ENCODE measurements at regions not wholly inside any gene's neighbourhood (a gene's known extent, or its start where the extent isn't known, plus 50 kb on each side); places are given as distances from the start of the nearest gene placed in this dataset.

DNA sequence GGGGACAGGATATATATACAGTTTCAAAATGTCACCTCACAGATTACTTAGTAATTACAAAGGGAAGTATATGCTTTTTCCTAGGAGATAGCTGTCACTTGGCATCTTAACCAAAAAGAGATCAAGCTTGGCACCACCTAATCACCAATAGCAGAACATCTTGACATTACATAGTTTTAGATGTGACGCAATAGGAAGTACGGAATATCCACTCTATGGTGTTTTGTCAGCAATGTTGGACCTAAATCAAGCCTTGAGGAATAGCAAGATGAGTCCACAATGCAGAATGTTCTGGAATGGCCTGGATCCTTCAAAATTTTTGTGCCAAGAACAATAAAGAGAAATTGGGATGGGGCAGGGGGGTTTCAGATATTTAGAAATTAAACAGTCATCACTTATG is 1488.2 kb downstream of the FSTL5 start:
- POLR2A ChIA-PET = no interaction called here
- intact Hi-C loops (cut with micrococcal nuclease; ENCODE audit: unreplicated experiment) (no loop called here), in situ Hi-C loops (cut with HindIII; ENCODE audit: low pct_unique_long_range_greater_than_20kb, low sequenced_read_pairs) (no loop called here)
- H3K27ac ChIP-seq (ENCODE audit: low read length) = no peak overlapping the region
- H3K27me3 ChIP-seq (ENCODE audit: control insufficient read depth, insufficient read depth, low read length) = no peaks in the 10 kb centered on the region
- ATAC-seq = no peak
- H3K4me1 ChIP-seq (ENCODE audit: control insufficient read depth, insufficient read depth, low read length) = no peaks in the 10 kb centered on the region
- H3K9me3 ChIP-seq (ENCODE audit: control insufficient read depth, insufficient read depth, low read depth, low read length) = no peaks in the 10 kb centered on the region
- no peak for DNase-seq (ENCODE audit: low read depth, low spot score)
- no peak overlapping the region for H3K4me3 ChIP-seq (ENCODE audit: low read depth in 2 of 2, low read length in 2 of 2)
- no peak for TF ChIP-seq SIN3A (IDR thresholded peaks at IDR 0.05; ENCODE audit: borderline replicate concordance, insufficient read depth, low read depth, low read length)
- no peaks in the 10 kb centered on the region for H3K36me3 ChIP-seq (ENCODE audit: control insufficient read depth, insufficient read depth, low read length)
- CTCF ChIA-PET = no interaction called here
- BruUV-seq (replicated peaks) = no TSS peak

GRCh38 chr4:160685729-160686128 is 1478.1 kb downstream of the FSTL5 start:
- Histone ChIP-seq H3K27me3 (ENCODE audit: control insufficient read depth, insufficient read depth, low read length) (no peaks in the 10 kb centered on the region), H3K4me3 (ENCODE audit: low read depth in 2 of 2, low read length in 2 of 2) (no peak overlapping the region), H3K9me3 (ENCODE audit: control insufficient read depth, insufficient read depth, low read depth, low read length) (no peaks in the 10 kb centered on the region), H3K27ac (ENCODE audit: low read length) (no peak overlapping the region), H3K36me3 (ENCODE audit: control insufficient read depth, insufficient read depth, low read length) (no peaks in the 10 kb centered on the region), H3K4me1 (ENCODE audit: control insufficient read depth, insufficient read depth, low read length) (no peaks in the 10 kb centered on the region)
- DNase-seq (ENCODE audit: low read depth, low spot score) = no peak
- in situ Hi-C loops (cut with HindIII; ENCODE audit: low pct_unique_long_range_greater_than_20kb, low sequenced_read_pairs) = no loop called here
- ChIA-PET POLR2A (no interaction called here), CTCF (no interaction called here)
- intact Hi-C loops (cut with micrococcal nuclease; ENCODE audit: unreplicated experiment) = no loop called here
- BruUV-seq (replicated peaks) = no TSS peak
- no peak for TF ChIP-seq TCF7L2 (IDR thresholded peaks at IDR 0.05; ENCODE audit: low read depth, low read length)
- TF ChIP-seq, protein P1, sequence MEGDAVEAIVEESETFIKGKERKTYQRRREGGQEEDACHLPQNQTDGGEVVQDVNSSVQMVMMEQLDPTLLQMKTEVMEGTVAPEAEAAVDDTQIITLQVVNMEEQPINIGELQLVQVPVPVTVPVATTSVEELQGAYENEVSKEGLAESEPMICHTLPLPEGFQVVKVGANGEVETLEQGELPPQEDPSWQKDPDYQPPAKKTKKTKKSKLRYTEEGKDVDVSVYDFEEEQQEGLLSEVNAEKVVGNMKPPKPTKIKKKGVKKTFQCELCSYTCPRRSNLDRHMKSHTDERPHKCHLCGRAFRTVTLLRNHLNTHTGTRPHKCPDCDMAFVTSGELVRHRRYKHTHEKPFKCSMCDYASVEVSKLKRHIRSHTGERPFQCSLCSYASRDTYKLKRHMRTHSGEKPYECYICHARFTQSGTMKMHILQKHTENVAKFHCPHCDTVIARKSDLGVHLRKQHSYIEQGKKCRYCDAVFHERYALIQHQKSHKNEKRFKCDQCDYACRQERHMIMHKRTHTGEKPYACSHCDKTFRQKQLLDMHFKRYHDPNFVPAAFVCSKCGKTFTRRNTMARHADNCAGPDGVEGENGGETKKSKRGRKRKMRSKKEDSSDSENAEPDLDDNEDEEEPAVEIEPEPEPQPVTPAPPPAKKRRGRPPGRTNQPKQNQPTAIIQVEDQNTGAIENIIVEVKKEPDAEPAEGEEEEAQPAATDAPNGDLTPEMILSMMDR (IDR thresholded peaks at IDR 0.05) = no peak
- TF ChIP-seq SIN3A (IDR thresholded peaks at IDR 0.05; ENCODE audit: borderline replicate concordance, insufficient read depth, low read depth, low read length) = no peak
- TF ChIP-seq REST (IDR thresholded peaks at IDR 0.05; ENCODE audit: insufficient read depth in 1 of 2, low read depth in 2 of 2, low read length in 1 of 2) = no peak
- no peak for TF ChIP-seq POLR2AphosphoS5 (IDR thresholded peaks at IDR 0.05; ENCODE audit: low read depth, low read length)
- ATAC-seq = no peak

DNA sequence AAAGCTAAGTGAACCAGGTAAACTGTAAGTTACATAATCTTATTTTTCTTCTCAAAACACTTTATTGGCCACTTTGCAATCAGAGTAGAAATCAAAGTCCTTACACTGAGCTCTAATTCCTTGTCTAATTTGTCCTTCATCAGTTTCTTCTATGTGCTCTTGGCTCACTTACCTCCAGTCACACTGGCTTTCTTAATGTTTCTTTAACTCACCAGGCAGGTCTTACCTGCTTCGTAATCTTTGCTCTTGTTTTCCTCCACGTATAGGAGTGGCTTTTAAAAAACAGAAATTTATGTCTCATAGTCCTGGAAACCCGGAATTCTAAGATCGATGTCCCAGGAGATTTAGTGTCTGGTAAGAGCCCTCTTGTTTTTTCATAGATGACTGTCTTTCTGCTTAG is 1462.1 kb downstream of the FSTL5 start:
- ATAC-seq = no peak
- CTCF ChIA-PET = no interaction called here
- in situ Hi-C loops (cut with HindIII; ENCODE audit: low pct_unique_long_range_greater_than_20kb, low sequenced_read_pairs) = no loop called here

More for the DNA sequence above, 1462.1 kb downstream of the FSTL5 start:
- no peaks in the 10 kb centered on the region for H3K9me3 ChIP-seq (ENCODE audit: control insufficient read depth, insufficient read depth, low read depth, low read length)
- TF ChIP-seq REST (IDR thresholded peaks at IDR 0.05; ENCODE audit: insufficient read depth in 1 of 2, low read depth in 2 of 2, low read length in 1 of 2) (no peak), SIN3A (IDR thresholded peaks at IDR 0.05; ENCODE audit: borderline replicate concordance, insufficient read depth, low read depth, low read length) (no peak), TCF7L2 (IDR thresholded peaks at IDR 0.05; ENCODE audit: low read depth, low read length) (no peak), POLR2AphosphoS5 (IDR thresholded peaks at IDR 0.05; ENCODE audit: low read depth, low read length) (no peak)
- TF ChIP-seq, protein P1 (IDR thresholded peaks at IDR 0.05) = no peak
- no peaks in the 10 kb centered on the region for H3K27me3 ChIP-seq (ENCODE audit: control insufficient read depth, insufficient read depth, low read length)
- BruUV-seq (replicated peaks) = no TSS peak
- no peaks in the 10 kb centered on the region for H3K4me1 ChIP-seq (ENCODE audit: control insufficient read depth, insufficient read depth, low read length)
- POLR2A ChIA-PET = no interaction called here
- DNase-seq (ENCODE audit: low read depth, low spot score) = no peak
- no peaks in the 10 kb centered on the region for H3K36me3 ChIP-seq (ENCODE audit: control insufficient read depth, insufficient read depth, low read length)
- intact Hi-C loops (cut with micrococcal nuclease; ENCODE audit: unreplicated experiment) = no loop called here
- no peak overlapping the region for H3K4me3 ChIP-seq (ENCODE audit: low read depth in 2 of 2, low read length in 2 of 2)
- no peak overlapping the region for H3K27ac ChIP-seq (ENCODE audit: low read length)

Measured in Panc1 (cell line).